GM19238 (cell line): ENCODE measurements at regions not wholly inside any gene's neighbourhood (a gene's known extent, or its start where the extent isn't known, plus 50 kb on each side); places are given as distances from the start of the nearest gene placed in this dataset.
A peak's percentile ranks its signal among the peaks of the same experiment; 100 is the strongest.

Experiments
- DNase-seq: peaks from one replicate; pipeline ENCODE4 v3.0.0; 2011; ENCODE audit warnings: low spot score; ENCODE audit not compliant: insufficient read length

DNA sequence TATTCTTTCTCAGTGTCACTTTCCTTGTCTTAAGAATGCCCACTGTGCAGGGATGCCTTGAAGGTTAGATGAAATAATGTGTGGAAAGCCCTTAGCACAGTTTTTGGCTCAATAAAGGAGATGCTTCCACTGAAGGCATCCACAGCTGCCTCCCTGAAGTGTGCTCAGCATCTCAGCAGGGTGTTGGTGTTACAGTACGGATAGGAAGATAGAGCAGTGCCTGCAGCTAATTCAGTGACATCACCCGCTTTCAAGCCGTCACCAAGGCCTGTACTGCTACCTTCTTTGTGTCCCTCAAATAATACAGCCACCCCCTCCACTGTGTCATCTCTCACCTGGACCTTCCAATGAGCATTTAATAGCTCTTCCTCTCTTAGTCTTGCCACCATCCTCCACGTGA is 59.0 kb downstream of the NDUFS5 start:
- no peak for DNase-seq

DNA sequence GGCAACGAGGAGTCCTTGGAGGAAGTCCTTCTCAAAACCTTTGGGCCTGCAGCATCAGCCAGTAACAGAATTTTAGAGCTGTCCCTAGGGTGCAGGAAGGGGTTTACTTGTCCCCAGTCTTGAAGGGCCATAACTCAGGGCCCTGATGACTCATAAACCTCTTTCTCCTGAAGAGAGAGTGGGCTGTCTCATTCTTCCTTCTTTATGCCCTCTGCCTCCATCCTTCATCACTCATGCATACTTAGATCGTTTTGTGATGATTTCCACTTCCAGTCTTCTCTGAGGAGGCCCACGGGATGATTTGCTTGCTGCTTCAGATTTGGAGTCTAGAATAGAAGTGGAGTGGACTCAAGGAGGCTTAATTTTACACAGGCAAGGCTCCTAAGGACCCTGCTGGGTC is 60.2 kb downstream of the NDUFS5 start:
- no peak for DNase-seq

DNA sequence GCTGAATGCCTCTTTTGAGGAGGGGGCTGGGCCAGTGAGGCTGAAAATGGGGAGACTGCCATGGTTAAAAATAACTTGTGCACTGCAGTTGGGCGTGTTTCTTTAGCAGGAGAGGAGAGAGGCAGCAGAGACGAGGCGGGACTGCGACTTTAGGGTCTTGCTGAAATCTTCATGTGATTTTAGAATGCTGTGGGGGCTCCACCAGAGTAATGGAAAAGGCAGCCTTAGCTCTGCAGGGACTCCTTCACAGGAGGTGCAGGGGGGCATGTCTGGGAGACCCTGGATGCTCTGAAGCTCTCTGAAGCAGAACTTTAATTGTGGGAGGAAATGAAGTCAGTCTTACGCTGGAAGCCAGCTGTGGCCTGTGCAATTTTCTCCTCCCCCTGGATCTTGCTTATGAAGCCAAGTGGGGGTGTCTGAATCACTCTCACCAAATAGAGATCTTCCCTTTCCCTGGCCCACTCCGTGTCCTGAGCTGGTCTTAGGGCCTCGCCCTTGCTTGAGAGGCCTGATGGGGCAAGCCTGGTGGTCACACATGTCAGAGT is 60.8 kb downstream of the NDUFS5 start:
- no peak for DNase-seq

DNA sequence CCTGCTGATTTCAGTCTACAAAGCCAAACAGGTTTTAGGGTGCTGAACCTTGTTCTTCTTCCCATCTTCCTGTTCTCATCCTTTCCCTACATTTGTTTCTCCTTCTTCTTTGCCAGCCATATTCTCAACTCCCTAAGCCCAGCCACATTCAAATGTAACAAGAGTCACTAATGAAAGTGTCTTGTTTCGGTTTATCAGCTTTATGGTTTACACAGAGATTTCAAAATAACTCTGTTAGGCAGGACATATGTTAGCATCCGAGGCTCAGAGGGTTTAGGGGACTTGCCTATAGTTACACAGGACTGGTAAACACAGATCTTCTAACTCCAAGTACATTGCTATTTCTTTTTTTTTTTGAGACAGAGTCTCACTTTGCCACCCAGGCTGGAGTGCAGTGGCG is 61.3 kb downstream of the NDUFS5 start:
- no peak for DNase-seq

DNA sequence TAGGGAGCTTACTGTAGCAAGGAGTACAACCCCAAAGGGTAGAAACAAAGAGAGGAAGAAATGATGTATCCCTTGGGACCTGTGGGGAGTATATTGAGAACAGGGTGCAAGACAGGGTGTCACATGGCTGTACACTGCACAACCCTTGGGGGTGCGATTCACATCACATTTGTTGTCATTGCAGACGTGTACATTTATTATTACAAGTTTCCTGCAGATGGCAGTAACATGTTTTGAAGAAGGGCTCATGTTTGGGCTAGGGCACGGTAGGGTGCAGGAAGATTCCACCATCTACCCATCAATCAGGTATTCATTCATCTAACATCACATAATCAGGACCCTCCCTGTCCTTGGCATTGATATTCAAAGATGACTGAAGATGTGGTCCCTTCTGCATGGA is 62.5 kb downstream of the NDUFS5 start:
- DNase-seq: no peak

DNA sequence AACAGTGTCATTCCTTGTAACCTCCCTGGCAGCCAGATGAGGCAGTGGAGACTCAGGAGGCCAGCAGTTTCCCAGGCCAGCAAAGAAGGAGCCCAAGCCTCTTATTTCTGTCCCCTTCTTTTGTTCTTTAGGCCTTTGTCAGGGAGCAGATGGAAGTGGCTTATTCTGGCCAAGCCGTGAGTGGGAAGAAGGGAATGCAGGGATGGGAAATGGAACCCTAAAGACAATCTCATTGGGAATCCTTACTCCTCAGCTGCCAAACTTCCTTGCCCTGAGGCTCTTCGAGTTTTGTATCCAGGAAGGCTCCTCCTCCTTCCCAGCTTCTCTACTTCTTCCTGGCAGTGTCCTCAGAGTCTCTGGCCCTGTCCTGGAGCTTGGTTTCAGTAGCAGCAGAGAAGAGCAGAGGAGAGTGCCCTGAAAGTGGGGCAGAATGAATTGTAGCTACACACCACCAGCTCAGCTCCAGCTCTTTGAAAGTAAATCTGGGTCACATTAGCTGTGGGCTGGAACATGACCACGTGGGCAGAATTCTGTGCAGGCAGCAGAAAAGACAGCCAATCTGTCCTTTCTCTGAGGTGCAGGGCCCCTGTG is 63.9 kb downstream of the NDUFS5 start:
- DNase-seq: no peak

DNA sequence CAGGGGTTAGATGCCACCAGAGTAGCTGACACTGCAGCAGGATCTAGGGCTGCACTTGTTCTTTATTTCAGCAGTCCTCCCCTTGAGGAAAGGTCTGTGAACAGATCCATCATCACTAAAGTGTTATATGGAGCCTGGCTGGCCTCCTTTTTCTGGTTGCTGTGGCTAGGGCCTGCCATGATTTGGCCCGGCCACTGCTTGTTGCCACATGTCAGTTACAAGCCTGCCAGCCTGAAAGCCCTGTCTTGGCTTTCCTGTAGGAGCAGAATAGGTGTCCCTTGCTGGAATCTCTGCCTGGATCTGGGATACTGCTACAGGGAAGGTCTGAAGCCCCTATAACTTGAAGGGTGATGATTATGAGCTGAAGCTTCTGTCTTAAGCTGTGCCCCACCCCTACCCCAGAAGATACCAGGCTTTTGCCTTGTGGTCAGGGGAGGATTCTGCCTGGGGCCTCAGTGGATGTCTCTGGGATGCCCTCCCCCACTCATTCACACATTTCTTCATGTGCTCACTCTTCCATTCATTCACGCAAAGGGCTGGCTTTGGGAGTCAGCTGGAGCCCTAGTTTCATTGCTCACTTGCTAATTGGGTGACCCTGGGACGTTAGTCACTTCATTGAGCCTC is 64.7 kb downstream of the NDUFS5 start:
- DNase-seq: no peak

DNA sequence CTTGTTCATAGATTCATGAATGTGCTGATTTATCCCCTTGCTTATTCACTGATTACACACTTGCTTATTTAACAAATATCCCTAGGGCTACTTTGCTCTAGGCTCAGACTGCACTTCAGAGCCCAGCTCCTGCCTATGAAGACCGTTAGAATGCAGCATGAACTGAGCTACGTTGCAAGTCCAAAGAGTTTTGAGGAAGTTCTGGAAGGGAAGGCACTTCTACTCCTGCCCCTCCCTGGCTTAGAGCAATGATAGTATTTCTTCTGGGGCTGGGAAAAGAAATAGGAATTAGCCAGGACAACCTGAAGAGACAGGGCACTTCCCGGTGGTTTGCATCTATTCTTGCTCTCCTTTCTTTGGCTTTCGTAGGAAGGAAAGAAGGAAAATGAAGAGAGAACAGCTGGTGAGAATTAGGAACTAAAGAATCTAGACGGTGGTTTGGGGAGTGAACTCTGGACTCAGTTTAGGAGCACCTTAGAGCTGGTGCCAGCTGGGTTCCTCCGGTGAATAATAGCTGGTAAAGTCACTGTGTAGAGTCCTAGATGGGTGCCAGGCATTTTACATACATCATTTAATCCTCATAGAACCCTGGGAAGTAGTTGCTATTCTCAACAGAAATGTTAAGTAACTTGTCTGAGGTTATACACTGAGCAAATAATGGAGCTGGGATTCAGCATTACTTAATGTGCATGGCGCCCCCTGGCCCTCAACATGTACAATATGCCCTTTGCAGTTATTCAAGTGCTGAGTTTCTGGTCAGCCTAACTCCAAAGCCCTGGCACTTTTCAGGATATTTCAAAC is 65.9 kb downstream of the NDUFS5 start:
- no peak for DNase-seq

DNA sequence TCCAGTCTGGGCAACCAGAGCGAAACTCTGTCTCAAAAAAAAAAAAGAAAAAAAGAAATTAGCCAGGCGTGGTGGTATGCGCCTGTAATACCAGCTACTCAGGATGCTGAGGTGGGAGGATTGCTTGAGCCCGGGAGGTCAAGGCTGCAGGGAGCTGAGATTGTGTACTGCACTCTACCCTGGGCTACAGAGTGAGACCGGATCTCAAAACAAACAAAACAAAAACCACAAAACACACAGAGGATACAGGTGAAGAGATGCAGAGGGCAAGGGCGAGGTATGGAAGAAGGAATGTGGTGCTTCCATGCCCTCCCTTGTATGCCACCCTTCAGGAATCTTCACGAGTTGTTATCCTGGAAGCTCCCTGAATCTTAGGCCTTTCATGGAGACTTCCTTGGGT is 68.5 kb downstream of the NDUFS5 start:
- no peak for DNase-seq

DNA sequence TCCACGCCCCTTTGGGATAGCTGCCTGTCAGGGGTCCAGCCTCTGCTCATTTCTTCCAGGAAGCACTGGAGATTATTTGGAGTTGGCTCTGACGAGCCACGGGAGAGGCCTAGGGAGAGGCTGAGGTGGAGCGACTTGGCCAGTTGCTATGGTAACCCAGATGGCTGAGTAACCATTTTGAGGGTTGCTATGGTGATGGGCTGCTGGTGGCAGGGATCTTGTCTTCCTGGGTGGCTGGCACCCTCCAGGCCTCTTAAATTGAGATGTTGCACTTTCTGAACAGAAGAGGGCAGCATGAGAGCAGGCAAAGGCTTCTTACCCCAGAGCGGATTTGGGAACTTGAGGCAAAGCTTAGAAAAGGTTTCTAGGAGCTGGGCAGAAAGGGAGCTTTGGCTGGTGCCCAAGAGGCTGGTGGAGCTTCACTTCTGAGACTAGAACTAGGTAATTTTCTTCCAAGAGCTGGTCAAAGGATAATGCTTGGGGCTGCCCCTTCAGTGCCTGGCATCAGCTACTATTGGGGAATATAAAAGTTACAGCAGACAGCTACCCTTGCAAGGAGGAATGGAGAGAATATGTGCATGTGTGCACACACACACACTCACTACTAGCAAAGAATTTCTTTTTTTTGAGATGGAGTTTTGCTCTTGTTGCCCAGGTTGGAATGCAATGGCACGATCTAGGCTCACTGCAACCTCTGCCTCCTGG is 72.5 kb downstream of the NDUFS5 start:
- peak; percentile 79 for DNase-seq

DNA sequence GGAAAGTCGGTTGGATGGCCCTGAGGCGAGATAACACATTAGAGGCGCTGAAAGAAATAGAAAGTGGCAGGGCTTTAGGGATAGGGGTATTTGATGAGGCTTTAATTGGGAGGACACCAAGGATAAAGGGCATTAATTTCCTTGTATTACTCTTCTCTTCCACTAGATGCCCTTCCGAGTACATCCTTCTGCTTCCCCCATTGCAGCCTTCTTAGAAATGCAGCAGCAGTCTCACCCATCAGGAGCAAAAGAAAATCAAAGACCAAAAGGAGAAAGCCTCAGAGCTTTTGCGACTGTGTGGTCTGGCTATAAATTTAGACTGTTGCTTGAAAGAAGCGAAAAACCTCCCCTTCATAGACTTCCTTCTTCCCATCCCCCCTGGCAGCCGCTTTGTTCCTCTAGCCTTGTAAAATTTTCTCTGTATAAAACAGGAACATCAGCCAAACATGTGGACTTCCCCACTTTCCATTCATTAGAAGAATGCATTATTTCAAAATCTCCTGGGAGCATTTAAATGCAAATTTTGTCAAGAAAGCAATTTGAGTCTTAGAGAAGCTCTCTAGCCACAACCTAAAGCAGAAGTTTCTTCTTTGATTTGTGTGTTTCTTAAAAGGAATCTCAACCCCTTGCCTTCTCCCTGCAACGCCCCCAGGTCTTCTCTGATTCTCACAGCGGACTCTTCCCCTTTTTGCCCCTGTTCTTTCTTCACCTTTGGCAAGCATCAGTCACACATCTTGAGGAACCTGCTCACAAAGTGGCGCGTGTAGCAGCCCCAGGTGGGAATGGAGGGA is 76.6 kb downstream of the NDUFS5 start:
- DNase-seq: peak; percentile 40

DNA sequence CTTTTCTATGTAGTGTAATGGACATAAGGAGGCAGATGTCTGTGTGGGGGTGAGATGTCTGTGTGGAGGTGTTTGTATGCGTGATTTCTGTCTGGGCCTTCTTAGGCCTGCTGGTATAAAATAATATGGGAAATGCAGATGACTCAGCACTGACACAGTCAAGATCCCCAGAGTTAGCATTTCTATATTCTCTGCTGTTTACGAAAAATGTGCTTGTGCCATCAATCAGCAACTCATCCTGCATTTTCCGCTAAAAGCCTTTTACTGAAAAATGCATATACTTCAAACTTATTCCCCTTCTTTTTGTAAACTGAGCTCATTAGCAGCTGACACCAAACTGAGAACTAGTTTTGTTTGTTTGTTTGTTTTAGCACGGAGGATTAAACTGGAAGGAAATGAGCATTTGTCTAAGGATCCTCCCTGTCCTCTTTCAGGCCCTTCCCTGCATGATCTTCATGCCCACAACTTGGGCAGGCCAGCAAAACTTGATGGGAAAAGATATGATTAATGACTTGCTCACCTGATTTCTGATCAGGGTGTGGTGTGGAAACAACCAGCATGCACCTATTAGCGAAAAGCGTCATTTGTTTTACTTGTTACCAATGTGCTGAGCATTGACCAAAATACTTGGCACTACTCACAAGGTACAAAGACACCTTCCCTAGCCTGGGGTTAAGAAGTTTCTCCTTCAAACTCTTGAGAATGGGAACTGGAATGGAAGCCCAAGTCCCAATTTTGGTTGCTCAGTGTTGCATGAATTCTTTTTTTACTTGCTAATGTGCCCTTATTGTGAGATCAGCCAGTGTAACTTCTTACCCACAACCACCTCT is 77.4 kb downstream of the NDUFS5 start:
- DNase-seq: no peak

DNA sequence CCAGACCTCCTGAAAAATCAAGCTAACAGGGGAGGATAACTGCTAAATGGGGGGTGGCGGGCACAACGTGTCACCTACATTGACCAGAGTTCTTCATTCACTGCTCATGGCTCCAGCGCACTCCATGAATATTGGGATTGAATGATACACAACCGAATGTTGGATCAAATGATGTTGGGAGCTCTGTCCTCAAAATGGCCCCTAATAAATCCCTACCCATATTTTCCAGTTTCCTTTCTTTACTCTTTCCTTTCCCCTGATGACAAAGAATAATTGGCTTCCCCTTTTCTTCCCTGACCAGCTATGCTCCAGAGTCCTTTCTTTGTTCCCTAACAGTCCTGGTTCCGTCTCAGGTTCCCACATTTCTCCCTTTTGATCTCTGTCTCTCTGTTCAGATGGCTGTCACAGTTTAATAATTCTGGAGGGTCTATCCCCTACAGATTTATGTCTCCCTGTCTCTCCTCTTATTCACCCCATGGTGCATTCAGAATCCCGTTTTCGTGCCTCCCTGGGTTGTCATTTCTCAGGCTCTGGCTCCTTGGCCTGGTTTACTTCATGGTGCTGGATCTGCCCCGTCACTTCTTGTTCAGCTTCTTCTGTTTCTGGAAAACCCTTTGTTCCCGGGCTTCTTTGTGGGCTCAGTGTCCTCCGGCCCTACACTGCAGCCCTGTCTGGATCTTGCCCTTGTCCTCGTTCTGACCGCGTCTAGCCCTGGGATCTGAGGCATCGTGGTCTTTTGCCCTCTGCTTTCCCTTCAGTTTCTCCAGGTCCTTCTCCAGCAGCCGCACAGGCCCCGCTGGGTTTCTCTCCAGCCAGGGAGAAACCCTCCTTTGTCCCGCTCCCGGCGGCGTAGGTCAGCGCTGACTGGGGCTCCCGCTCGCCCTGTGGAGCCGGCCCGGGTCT is 78.3 kb downstream of the NDUFS5 start:
- DNase-seq: no peak

DNA sequence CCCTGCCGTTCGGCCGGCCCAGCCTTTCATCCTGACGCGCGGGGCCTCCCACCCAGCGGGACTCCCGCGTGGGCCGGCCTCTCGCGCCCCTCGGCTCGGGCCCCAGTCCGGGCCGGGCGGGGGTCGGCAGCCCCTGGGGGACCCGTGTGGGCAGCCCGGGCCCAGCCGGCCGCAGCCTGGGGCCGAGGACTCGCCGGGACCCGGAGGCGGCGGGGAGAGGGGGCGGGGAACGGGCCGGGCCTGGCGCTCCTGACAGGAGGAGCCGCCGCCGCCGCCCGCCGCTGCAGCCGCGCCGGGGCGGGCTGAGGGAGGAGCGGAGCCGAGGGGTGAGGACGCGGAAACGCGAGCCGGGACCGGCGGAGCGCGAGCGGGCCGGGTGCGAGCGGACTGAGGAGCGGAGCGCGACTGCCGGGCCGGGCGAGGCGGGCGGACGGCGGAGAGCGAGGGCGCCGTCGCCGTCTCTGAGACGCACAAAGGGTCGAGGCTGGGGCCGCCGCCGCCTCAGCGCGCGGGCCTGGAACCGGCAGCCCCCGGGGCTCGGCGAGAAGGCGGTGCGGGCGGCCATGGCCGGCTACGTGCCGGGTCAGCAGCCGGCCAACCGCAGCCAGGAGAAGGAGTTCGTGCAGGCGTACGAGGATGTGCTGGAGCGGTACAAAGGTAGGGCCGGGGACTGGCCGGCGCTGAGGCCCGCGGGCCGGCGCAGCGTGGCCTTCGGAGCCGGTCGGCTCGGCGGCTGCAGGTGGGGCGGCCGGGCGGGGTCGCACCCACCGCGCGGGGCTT is 79.1 kb downstream of the NDUFS5 start:
- DNase-seq: peak; percentile 73

DNA sequence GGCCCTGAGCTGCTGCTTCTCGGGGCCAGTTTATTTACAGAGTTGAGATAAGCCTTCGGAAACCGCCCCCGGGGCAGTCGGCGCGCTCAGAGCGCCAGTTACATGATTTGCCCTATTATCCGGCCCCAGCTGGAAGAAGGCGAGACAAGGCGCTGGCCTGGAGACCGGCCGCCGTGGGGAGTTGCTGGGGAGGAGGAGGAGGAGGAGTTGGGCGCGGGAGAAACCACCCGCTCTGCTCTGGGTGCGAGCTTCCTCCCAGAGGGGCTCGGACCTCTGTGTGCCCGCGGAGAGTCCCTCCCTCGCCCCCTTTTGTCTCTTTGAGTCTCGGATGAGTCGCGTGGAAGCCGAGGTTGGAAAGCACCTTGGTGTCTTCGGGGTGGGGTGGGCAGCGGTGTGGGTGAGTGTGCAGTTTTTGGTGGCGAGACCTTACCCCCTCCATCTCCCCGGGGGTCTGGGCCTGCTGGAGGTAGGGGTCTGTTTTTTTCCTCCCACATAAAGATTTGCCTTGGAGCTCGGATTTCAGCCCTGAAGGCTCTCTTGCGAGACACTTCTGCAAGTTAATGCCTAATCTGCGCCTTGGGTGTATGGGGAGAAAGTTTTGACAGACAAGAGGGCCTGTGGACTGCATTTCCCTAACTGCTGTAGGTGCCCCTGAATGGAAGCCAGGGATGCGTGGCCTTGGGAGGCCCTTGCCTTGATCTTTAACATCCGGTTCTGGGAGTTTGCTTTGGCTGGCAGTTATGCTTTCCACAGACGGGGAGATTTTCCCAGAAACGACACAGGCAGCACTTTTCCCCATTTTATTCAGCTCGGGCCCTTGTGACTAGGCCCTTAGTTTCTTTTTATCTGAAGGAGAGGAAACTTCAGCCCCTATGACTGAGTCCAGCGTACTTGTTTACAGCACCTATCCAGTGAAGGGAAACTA is 80.0 kb downstream of the NDUFS5 start:
- DNase-seq: peak; percentile 49

DNA sequence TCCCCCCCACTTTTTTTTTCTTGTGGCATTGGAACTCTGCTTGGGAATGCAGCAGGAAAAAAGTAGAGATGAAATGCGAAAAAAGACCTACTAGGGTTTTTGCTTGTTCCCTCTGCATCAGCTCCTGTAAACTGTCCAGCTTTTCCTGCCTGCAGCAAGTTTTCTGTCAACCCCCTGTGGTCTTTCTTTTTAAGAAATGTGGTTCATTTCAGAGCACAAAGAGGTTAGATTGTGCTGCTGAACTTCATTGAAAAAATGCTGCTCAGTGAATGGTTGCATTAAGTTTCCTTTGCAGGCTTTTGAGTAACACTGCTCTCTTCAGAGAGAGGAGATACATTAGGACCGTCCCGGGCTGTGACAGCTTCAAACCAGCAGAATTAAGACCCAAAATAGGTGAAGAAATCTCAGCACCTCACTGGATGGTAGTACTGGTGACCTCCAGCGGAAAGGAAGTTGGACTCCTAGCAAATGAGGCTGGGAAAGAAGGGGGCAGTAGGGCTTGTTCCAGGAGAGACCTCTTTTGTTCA is 80.7 kb downstream of the NDUFS5 start:
- no peak for DNase-seq
